RWPE1 (cell line): ENCODE measurements at regions not wholly inside any gene's neighbourhood (a gene's known extent, or its start where the extent isn't known, plus 50 kb on each side); places are given as distances from the start of the nearest gene placed in this dataset.

ENCODE experiments used
- CTCF ChIA-PET: fragments of 350-600 bp; sonication (Branson Sonifier 250); formaldehyde crosslinking; extraction: SDS; loops from one replicate; lab custom pipeline; 2021; lab: Yijun Ruan, JAX
- POLR2A ChIA-PET: fragments of 400-600 bp; formaldehyde crosslinking; extraction: SDS; loops from one replicate; lab custom pipeline; 2020; ENCODE audit warnings: antibody characterized with exemption; ENCODE audit not compliant: low non-redundant PET; lab: Yijun Ruan, JAX
- DNase-seq: peaks from one replicate; pipeline ENCODE4 v3.0.0; 2012; ENCODE audit warnings: low spot score
- H3K27ac ChIP-seq: fragments of 450-650 bp; 2 replicates; pipeline ENCODE4 v1.5.1; 2017
- TF ChIP-seq, protein P1 (sequence below): fragments of 450-650 bp; conservative IDR thresholded peaks from 2 replicates; pipeline ENCODE4 v1.5.1; 2017; ENCODE audit warnings: low read depth, mild to moderate bottlenecking

- no peak overlapping the region for H3K27ac ChIP-seq
- TF ChIP-seq, protein P1, sequence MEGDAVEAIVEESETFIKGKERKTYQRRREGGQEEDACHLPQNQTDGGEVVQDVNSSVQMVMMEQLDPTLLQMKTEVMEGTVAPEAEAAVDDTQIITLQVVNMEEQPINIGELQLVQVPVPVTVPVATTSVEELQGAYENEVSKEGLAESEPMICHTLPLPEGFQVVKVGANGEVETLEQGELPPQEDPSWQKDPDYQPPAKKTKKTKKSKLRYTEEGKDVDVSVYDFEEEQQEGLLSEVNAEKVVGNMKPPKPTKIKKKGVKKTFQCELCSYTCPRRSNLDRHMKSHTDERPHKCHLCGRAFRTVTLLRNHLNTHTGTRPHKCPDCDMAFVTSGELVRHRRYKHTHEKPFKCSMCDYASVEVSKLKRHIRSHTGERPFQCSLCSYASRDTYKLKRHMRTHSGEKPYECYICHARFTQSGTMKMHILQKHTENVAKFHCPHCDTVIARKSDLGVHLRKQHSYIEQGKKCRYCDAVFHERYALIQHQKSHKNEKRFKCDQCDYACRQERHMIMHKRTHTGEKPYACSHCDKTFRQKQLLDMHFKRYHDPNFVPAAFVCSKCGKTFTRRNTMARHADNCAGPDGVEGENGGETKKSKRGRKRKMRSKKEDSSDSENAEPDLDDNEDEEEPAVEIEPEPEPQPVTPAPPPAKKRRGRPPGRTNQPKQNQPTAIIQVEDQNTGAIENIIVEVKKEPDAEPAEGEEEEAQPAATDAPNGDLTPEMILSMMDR = no peak
- POLR2A ChIA-PET = no interaction called here
- no peak for DNase-seq
- CTCF ChIA-PET = no interaction called here
These were observed 165.8 kb upstream of the SFRP2 start for GRCh38 chr4:153954654-153955053.

- H3K27ac ChIP-seq = no peak overlapping the region
- TF ChIP-seq, protein P1 = no peak
- POLR2A ChIA-PET = no interaction called here
- DNase-seq = no peak
- CTCF ChIA-PET = interaction anchor here (0.7 kb wide), 1 partner anchor 307 kb away, joined by 5 read pairs; no protein-coding TSS in a partner anchor
These were observed 161.5 kb upstream of the SFRP2 start for GRCh38 chr4:153950100-153950979.

DNA sequence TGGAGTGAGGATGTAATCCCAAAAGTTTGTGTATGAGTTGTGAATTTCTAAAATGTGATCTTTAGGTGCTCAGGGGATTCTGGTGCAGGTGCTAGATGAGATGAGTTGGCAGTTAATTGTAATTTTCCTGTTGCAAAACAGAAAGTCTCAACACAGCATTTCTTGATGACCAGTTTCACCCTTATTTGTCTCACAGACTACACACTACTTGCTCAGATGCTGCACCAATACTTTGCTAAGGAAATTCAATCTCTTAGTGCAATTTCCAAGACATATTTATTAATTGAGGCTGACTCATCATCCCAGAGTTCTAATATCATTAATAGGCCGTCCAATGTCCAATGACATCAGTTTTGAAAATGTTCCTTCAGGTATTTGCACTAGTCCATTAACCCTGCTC, 159.2 kb upstream of the SFRP2 start:
- H3K27ac ChIP-seq = no peak overlapping the region
- POLR2A ChIA-PET = no interaction called here
- DNase-seq = no peak
- TF ChIP-seq, protein P1 = no peak
- CTCF ChIA-PET = no interaction called here

GRCh38 chr4:153947124-153947523, 158.2 kb upstream of the SFRP2 start:
- TF ChIP-seq, protein P1 = no peak
- ChIA-PET CTCF (no interaction called here), POLR2A (no interaction called here)
- no peak overlapping the region for H3K27ac ChIP-seq
- no peak for DNase-seq

DNA sequence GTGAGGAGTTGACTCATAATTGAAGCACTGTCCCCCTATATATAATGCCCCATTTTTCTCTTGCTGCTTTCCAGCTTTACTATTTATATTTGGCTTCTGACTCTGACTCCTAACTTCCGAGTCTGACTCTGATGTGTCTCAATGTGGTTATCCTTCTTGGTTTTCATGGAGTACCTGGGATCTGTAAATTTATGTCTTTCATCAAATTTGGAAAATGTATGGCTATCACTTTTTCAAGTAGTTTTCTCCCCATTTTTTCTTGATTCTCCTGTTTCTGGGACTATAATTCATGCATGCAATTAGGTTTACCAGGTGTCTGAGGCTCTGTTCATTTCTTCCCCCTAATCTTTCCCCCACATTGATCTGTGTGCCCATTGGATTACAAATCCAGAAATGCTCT, 156.8 kb upstream of the SFRP2 start:
- CTCF ChIA-PET = no interaction called here
- no peak for DNase-seq
- H3K27ac ChIP-seq = no peak overlapping the region
- POLR2A ChIA-PET = no interaction called here
- TF ChIP-seq, protein P1 = no peak

DNA sequence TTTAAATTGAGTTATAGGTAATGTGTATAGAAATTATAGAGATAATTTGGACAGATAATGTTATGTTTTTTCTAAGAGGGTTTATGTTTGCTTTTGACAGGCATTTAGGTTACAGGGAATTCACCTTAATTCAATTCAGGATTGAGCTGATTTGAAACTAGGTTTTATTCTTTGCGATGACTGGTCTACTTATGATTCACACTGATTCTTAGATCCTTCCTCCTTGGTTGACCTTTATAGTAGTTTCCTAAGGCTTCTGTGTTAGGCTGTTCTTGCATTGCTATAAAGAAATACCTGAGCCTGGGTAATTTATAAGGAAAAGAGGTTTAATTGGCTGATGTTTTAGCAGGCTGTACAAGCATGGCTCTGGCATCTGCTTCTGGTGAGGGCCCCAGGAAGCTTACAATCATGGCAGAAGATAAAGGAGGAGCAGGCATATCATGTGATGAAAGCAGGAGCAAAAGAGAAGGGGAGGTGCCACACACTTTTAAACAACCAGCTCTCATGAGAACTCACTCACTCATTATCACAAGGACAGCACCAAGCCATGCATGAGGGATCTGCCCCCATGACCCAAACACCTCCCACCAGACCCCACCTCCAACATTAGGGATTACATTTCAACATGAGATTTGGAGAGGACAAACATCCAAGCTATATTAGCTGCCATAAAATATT, 155.0 kb upstream of the SFRP2 start:
- no peak overlapping the region for H3K27ac ChIP-seq
- DNase-seq = no peak
- ChIA-PET CTCF (no interaction called here), POLR2A (no interaction called here)
- TF ChIP-seq, protein P1 = no peak
